GM19025 (cell line): ENCODE measurements at regions not wholly inside any gene's neighbourhood (a gene's known extent, or its start where the extent isn't known, plus 50 kb on each side); places are given as distances from the start of the nearest gene placed in this dataset.
A peak's percentile ranks its signal among the peaks of the same experiment; 100 is the strongest.

Experiments
- ATAC-seq: cut with Tn5 transposase; IDR thresholded peaks from one replicate; pipeline ENCODE4 v1.9.1; 2021; ENCODE audit warnings: mild to moderate bottlenecking, low read depth, moderate library complexity; ENCODE audit not compliant: unreplicated experiment

DNA sequence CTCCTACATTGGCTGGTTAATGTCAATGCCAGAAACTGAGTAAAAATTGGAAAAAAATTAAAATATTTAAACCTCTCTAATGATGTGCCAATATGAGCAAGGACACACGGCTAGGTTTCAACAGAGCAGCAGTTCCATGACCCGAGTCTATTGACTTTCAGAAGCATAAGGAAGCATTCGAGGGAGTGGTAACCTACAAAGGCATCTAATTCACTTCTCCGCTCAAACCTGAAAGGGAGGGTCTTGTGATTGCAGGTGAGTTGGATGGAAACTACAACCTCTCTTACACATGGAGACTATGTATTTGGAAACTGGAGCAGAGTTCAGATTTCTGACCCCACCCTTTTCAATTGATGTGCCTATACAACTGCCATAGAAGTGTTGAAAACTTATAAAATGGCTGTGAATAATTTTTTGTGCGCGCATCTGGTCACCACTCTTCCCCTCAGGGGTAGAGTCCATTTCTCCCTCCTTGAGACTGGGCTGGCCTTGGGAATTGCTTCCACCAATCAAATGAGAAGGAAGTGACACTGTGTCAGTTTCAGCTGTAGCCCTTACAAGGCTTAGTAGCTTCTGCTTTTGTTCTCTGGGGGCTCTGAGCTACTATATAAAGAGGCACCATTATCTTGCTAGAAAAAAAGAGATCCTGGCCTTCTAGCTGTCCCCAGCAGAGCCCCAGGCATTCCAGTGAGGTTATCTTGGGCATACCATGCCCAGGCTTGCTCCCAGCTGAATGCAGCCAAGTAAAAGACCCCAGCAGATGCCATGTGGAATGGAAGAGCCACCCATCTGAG is 278.0 kb downstream of the EPHA4 start:
- no peak for ATAC-seq

DNA sequence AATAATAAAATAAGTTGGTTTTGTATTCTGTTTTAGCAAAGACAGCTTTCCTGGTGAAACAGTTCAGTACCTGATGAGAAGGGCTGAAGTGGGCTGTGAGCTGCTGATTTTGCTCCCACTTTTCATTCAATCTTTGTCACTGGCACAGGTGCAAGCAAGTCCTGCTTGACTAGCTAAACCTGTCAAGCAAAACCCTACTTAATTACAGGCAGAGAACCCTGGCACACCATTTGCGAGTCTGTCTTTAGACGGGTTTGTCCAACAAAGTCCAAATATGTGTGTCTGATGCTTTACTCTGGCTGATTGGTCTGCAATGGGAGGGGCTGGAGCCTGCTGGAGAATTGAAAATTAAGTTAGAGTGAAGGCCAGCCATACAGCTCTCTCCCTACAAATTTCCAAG is 267.2 kb downstream of the EPHA4 start:
- ATAC-seq = no peak

DNA sequence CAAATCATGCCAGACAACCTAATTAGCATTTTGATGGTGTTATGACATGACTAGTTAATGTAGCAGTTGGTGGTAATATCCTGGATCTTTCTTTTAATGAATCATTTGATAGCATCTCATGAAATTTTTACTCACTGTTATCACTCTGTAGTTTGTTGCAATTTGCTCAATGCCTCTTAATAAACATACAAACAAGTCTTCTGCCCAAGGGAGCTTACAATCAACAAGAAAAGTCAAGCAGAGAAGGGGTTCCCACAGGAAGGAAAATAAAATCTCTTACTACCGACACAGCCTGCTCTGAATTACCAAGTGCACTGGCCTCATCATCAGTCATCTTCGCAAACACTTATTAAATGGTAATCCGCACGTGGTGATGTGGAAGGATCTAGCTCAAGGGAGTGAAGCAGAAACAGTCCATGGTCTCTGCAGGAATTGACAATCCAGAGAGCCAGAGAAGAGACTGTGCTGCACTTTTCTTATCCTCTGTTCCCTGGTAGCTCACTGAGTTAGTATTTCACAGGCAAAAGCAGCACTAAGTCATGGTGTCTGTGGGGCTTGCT is 263.5 kb downstream of the EPHA4 start:
- ATAC-seq = no peak

- no peak for ATAC-seq
Measured at GRCh38 chr2:221309892-221310583, 262.1 kb downstream of the EPHA4 start.

DNA sequence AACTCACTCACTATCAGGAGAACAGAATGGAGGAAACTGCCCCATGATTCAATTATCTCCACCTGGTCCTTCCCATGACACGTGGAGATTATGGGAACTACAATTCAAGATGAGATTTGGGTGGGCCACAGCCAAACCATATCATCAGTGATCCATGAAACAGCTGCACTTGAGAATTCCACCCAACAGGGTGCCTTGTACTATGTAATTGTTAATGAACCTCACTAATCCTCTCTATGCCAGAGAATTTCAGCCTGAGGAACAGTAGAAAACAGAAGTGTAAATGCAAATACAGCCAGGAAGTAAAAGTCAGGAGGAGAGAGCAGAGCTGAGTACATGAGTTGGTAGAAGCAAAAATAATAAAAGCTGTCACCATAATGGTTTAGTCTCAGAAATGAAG is 261.4 kb downstream of the EPHA4 start:
- ATAC-seq = no peak

- ATAC-seq = no peak
Measured at GRCh38 chr2:221312634-221313033, 259.5 kb downstream of the EPHA4 start.

GRCh38 chr2:221314786-221315185 is 257.3 kb downstream of the EPHA4 start:
- ATAC-seq = no peak

DNA sequence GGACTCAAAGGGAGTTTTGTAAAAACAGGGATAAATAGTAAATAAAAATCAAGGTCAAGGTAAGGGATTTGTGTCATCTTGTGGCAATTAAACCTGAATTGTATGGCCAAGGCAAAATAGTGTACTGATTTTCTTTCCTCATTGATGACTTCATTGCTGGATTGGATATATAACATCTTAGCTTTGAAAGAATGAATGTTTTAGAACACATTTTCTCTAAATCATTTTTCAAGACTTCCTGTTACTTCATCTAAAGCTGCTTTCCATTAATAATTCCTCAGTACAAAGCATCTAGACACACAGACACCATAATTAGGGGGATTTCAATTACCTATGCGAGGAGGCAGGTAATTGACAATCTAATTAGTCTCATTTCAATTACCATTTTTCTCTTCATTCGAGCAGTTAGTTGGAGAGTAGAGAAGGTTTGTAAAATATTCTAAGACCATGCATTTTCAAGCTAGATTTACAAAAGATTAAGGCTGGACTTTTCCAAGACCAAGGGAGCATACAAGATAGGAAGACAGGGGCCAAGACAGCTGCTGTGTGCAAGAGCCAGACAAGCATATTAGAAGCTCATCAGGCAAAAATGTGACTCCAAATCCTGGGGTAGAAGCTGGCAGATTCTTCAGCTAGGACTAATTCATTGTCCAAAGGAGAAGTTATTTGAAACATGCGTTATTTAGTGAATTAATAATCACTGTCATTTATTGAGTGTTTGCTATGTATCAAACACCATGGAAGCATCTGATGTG is 253.6 kb downstream of the EPHA4 start:
- no peak for ATAC-seq

DNA sequence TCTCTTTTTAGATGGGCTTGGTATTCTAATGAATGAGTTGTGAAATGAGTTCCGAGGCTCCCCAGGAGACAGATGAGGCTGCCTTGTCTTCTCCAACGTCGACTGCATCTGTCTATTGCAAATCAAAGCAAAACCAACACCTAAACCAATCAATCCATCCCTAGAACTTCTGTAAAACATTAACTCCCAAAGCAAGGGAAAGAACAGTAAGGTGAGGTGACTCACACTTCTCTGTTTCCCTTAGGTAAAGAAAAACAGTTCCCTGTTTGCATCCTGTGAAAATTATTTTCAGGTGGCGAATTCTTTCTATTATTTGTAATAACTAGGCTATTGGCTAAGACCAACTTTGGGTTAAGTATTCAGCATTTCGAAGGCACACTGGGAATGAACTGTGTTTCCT is 249.4 kb downstream of the EPHA4 start:
- ATAC-seq = no peak

DNA sequence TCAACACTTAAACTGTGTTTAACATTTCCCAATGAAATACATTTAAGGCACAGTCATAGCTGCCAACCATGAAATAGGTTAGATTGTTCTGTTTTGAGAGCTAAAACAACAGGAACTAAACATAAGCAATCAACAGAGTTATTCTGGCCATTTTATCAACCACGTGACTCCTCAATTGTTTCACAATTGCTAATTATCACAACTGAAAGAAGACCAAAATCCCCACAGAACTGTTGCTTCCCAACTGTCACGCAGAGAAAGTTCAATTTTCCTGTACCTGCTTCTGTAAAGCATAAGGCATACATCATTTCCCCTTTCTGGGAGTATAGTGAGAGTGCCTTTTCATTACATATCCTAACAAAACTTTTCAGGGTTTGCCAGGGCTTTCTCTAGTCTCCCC is 248.6 kb downstream of the EPHA4 start:
- ATAC-seq = no peak

DNA sequence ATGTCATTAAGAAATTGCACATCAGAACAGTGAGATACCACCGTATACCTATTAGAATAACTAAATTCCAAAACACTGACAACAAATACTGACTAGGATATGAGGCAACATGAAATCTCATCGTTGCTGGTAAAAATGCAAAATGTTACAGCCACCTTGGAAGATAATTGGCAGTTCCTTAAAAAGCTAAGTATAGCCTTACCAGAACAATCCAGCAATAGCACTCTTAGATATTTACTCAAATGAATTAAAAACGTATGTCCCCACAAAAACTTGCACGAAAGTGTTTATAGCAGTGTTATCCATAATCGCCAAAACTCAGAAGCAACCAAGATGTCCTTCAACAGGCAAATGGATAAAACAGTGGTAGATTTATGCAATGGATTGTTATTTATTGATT is 241.7 kb downstream of the EPHA4 start:
- no peak for ATAC-seq

DNA sequence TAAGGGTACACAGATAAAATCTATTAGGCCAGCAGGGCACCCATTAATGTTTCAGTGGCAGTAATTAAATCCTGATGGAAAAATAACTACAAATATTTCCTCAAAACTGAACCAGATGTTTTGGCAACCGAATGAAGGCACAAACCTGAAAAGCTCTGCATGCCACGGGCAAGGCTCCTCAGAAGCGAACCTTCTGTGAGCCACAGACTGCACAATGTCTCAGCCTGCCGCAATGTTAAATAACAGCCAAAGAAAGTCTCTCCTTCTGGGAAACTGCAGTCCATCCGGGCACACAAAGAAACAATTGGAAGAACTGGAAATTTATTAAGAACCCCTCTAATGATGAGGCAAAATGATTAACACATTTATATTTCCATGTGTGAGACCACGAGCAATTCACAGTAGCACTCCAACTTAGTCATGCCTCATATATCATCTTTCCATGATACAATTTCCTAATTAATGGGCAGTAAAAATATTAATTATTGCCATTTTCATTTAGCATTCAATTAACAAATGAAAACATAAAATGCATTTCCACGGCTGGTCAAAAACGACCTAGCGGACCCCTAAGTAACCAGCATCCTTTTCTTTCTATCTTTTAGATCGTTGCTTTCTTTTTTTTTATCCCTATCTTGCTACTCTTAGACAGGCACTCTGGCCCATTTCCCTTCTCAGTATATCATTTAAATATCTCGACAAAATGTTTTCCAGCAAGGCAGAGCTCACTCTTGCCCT is 237.5 kb downstream of the EPHA4 start:
- no peak for ATAC-seq

GRCh38 chr2:221335219-221335752 is 236.8 kb downstream of the EPHA4 start:
- ATAC-seq = no peak

DNA sequence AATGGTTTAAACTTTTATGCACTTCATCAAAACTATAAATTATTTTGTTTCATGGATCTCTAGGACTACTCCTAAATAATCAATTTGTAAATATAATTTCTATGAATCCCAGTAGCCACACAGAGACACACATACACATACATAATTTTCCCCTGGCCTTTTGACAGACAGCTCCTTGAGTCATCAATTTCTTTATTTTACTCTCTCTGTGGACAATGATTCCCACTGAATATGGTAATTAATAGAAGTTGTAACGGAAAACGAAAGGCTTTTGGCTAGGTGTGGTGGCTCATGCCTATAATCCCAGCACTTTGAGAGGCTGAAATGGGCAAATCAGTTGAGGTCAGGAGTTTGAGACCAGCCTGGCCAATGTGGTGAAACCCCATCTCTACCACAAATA is 235.1 kb downstream of the EPHA4 start:
- no peak for ATAC-seq

GRCh38 chr2:221337957-221338685 is 234.0 kb downstream of the EPHA4 start:
- ATAC-seq = peak; percentile 75

- ATAC-seq = no peak
Measured at GRCh38 chr2:221342388-221342787, 229.7 kb downstream of the EPHA4 start.

GRCh38 chr2:221343524-221343923 is 228.6 kb downstream of the EPHA4 start:
- no peak for ATAC-seq

DNA sequence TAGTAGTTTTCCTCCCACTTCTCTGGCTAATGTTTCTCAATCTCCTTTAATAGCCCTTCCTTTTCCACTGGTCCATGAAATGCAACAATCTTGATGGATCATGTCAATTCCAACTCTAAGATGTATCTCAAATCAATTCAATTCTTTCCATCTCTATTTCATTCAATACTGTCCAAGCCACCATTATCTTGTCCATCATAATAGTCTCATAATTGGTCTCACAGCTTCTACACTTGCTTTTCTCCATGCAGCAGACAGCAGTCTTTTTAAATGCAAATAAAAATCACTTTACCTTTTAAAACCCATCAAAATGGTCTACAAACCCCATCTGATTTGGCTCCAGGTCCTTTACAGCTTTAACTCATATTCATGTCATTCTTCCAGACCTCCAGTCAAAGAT is 226.6 kb downstream of the EPHA4 start:
- ATAC-seq = no peak

DNA sequence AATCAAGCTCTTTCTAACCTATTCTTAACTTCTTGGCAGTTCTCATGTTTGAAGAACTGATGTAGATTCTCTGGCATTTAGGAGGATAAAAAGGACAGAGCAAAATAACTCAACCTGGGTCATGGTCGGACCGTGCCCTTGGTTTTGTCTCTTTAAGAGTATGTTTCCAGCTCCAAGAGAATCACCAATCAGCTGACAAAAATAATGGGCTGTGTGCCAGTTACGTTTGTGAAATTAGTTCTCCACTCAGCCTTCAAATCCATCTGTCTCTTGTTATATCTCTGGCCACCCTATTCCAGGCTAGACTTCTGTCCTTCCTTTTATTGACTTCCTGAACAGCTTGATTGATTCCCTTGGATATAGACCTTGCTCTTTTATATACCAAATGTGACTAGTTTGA is 225.7 kb downstream of the EPHA4 start:
- no peak for ATAC-seq

DNA sequence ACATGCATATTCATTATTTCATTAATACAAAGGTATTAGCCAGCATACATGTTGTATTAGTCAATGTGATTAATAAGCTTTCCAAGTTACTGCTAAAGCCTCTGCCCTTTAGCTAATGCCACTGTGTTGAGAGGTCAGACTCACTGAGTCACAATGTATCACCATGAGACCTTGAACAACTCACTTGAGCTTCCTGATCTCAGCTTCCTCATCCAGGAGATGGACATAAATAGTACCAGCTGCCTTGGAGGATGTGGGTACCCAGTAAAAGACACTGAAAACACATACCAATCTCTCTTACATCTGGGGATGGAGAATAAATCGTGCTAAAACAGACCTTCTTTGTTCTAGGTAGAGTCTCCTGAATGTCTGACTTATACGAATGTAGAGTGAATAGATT is 224.6 kb downstream of the EPHA4 start:
- no peak for ATAC-seq
